Vagina (tissue), 2 donors: ENCODE measurements at regions not wholly inside any gene's neighbourhood (a gene's known extent, or its start where the extent isn't known, plus 50 kb on each side); places are given as distances from the start of the nearest gene placed in this dataset.

ENCODE experiments used
- DNase-seq, 2 donors: peaks; one replicate each; pipeline ENCODE4 v3.0.0-alpha.2; 2017; ENCODE audit errors: extremely low spot score in 2 of 2
- H3K27ac ChIP-seq: fragments of 200-600 bp; sonication (generic); one replicate; pipeline ENCODE4 v1.5.1; 2019
- H3K27me3 ChIP-seq: fragments of 200-600 bp; sonication (generic); one replicate; pipeline ENCODE4 v1.5.1; 2019
- H3K36me3 ChIP-seq, 2 donors: fragments of 200-600 bp; sonication (generic); one replicate each; pipeline ENCODE4 v1.5.1; 2017 to 2019
- H3K4me1 ChIP-seq: fragments of 200-600 bp; sonication (generic); one replicate; pipeline ENCODE4 v1.5.1; 2019
- H3K4me3 ChIP-seq, 2 donors: fragments of 200-600 bp; sonication (generic); 1 replicate in 1 of 2; 2 replicates in 1 of 2; pipeline ENCODE4 v1.5.1; 2016 to 2019
- H3K9me3 ChIP-seq: fragments of 200-600 bp; sonication (generic); one replicate; pipeline ENCODE4 v1.5.1; 2019
- POLR2A ChIP-seq, 2 donors: fragments of 450-650 bp; IDR thresholded peaks; one replicate each; pipeline ENCODE4 v1.6.1; 2017; ENCODE audit warnings: antibody characterized with exemption in 2 of 2, mild to moderate bottlenecking in 2 of 2, moderate library complexity in 2 of 2
- POLR2AphosphoS5 ChIP-seq, 2 donors: sonication (generic); formaldehyde crosslinking; IDR thresholded peaks; one replicate each; pipeline ENCODE4 v1.9.0; 2017; ENCODE audit warnings: antibody characterized with exemption in 2 of 2, mild to moderate bottlenecking in 2 of 2, low read depth in 1 of 2; ENCODE audit not compliant: insufficient read depth in 1 of 2
- intact Hi-C: fragments of 100-400 bp; cut with DNase I; formaldehyde crosslinking; loops from one replicate; pipeline ENCODE4 v1.15.1; 2023
- TF ChIP-seq, protein P1 (sequence below), 3 experiments: fragments of 450-650 bp in 2 of 3; fragments of 200-600 bp in 1 of 3; sonication (generic) in 1 of 3; IDR thresholded peaks; one replicate each; pipeline ENCODE4 v1.5.1; 2017 to 2019; ENCODE audit warnings: antibody characterized with exemption in 3 of 3, mild to moderate bottlenecking in 2 of 3, moderate library complexity in 2 of 3

DNA sequence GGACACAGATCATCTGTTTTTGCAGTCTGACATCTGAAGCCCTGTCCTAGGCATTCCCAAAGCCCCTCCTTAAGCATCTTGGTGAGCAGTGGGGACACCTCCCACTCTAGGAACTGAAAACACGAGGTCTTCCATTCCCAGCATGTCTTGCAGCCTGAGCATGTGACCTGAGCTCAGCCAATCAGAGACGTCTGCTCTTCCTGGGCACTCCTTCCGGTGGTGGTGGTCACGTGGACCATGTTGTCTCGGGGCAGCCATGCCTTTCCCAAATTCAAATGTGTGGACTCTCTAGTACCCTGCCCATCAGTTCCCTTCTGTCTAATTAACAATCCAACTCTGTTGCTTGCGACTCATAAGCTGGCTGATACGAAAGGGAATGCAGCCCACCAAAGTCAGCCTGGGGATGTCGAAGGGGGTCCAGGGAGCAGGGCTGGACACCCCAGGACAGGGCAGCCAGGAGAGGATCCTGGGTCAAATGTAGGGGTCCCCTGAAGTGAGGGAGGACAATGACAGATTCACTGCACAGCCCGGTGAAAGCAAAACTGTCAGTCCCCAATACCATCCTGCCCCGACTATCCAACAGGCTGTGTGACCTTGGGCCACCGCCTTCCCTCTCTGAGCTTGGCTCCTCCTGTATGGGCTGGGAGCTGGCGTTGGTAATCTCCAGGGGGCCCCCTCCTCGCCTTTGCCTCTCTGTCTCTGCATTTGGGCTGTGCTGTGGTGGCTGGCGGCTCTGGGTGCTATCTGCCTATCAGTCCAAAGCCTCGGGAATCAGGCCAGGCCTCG lies 57.4 kb upstream of the BAIAP2L1 start:
- intact Hi-C loops: no loop called here
- Histone ChIP-seq H3K4me1 (no peaks in the 10 kb centered on the region), H3K36me3 (no peaks in the 10 kb centered on the region), H3K9me3 (no peaks in the 10 kb centered on the region), H3K27me3 (no peaks in the 10 kb centered on the region), H3K4me3 (no peak overlapping the region), H3K27ac (no peak overlapping the region)
- no peak for DNase-seq
- TF ChIP-seq POLR2A (IDR thresholded peaks at IDR 0.05) (no peak), POLR2AphosphoS5 (IDR thresholded peaks at IDR 0.05; ENCODE audit: insufficient read depth in 1 of 2, low read depth in 1 of 2) (no peak)
- TF ChIP-seq, protein P1, sequence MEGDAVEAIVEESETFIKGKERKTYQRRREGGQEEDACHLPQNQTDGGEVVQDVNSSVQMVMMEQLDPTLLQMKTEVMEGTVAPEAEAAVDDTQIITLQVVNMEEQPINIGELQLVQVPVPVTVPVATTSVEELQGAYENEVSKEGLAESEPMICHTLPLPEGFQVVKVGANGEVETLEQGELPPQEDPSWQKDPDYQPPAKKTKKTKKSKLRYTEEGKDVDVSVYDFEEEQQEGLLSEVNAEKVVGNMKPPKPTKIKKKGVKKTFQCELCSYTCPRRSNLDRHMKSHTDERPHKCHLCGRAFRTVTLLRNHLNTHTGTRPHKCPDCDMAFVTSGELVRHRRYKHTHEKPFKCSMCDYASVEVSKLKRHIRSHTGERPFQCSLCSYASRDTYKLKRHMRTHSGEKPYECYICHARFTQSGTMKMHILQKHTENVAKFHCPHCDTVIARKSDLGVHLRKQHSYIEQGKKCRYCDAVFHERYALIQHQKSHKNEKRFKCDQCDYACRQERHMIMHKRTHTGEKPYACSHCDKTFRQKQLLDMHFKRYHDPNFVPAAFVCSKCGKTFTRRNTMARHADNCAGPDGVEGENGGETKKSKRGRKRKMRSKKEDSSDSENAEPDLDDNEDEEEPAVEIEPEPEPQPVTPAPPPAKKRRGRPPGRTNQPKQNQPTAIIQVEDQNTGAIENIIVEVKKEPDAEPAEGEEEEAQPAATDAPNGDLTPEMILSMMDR (IDR thresholded peaks at IDR 0.05): no peak

DNA sequence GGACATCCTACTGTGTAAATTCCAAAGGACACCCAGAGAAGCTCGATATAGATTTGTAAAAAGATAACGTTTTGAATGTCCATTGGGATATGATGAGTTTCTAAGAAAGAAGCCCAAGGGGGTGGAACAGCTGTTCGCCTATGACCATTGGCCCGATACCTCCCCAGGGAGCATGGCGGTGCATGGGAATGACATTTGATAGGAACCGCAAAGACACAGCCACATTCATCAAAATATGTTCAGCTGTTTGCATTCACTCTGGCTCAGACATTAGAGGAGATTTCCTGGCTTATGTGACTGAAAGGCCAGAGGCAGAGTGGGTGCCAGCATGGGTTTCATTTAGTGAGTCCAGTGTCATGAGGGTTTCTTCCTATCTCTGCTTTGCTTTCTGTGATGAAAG lies 56.0 kb upstream of the BAIAP2L1 start:
- no peak overlapping the region for H3K27ac ChIP-seq
- H3K4me3 ChIP-seq: no peak overlapping the region
- no peak for DNase-seq
- no peaks in the 10 kb centered on the region for H3K36me3 ChIP-seq
- H3K4me1 ChIP-seq: no peaks in the 10 kb centered on the region
- TF ChIP-seq, protein P1 (IDR thresholded peaks at IDR 0.05): no peak
- no peak for TF ChIP-seq POLR2A (IDR thresholded peaks at IDR 0.05)
- no peak for TF ChIP-seq POLR2AphosphoS5 (IDR thresholded peaks at IDR 0.05; ENCODE audit: insufficient read depth in 1 of 2, low read depth in 1 of 2)
- intact Hi-C loops: no loop called here
- H3K27me3 ChIP-seq: no peaks in the 10 kb centered on the region
- no peaks in the 10 kb centered on the region for H3K9me3 ChIP-seq

- H3K9me3 ChIP-seq: no peaks in the 10 kb centered on the region
- no peaks in the 10 kb centered on the region for H3K4me1 ChIP-seq
- H3K36me3 ChIP-seq: no peaks in the 10 kb centered on the region
- H3K4me3 ChIP-seq: no peak overlapping the region
- DNase-seq: no peak
- intact Hi-C loops: no loop called here
- H3K27me3 ChIP-seq: no peaks in the 10 kb centered on the region
- H3K27ac ChIP-seq: no peak overlapping the region
- TF ChIP-seq, protein P1 (IDR thresholded peaks at IDR 0.05): no peak
Observed at GRCh38 chr7:98452791-98453190, 51.9 kb upstream of the BAIAP2L1 start.
